Left lung (tissue), 4 donors: ENCODE measurements at regions not wholly inside any gene's neighbourhood (a gene's known extent, or its start where the extent isn't known, plus 50 kb on each side); places are given as distances from the start of the nearest gene placed in this dataset.
A peak's percentile ranks its signal among the peaks of the same experiment; 100 is the strongest.
"Not testable (repeated sequence)": the region's sequence is repeated elsewhere in the genome, so short reads cannot be mapped to it uniquely, and the experiment has no call there.

ENCODE experiments used
- ATAC-seq: fragments of 200-7000 bp; cut with Tn5 transposase; one replicate; pipeline ENCODE4 v1.9.1; 2020; ENCODE audit warnings: moderate library complexity
- DNase-seq, 4 donors: peaks; one replicate each; pipeline ENCODE4 v3.0.0-alpha.2; 2013 to 2020
- H3K27ac ChIP-seq, 2 donors: fragments of 200-600 bp; sonication (generic) in 1 of 2; one replicate each; pipeline versions ENCODE4 v1.5.0 to v1.8.0; 2020 to 2021
- H3K27me3 ChIP-seq, 2 donors: fragments of 200-600 bp; sonication (generic) in 1 of 2; one replicate each; pipeline versions ENCODE4 v1.5.0 to v1.8.0; 2020 to 2021
- H3K36me3 ChIP-seq, 2 donors: fragments of 200-600 bp; sonication (generic) in 1 of 2; one replicate each; pipeline versions ENCODE4 v1.5.0 to v1.8.0; 2020 to 2021
- H3K4me1 ChIP-seq, 2 donors: fragments of 200-600 bp; one replicate each; pipeline ENCODE4 v1.8.0; 2021
- H3K4me3 ChIP-seq, 2 donors: fragments of 200-600 bp; sonication (generic) in 1 of 2; one replicate each; pipeline versions ENCODE4 v1.5.0 to v1.8.0; 2020 to 2021; ENCODE audit warnings: mild to moderate bottlenecking in 1 of 2
- H3K9me3 ChIP-seq, 2 donors: fragments of 200-600 bp; sonication (generic) in 1 of 2; one replicate each; pipeline versions ENCODE4 v1.5.0 to v1.8.0; 2020 to 2021
- CTCF ChIP-seq, 2 donors: fragments of 200-600 bp; sonication (generic) in 1 of 2; IDR thresholded peaks; one replicate each; pipeline versions ENCODE4 v1.5.0 to v1.8.0; 2021; ENCODE audit warnings: antibody characterized with exemption in 2 of 2
- intact Hi-C, 2 donors: fragments of 100-400 bp; cut with DNase I; formaldehyde crosslinking; loops; one replicate each; pipeline versions ENCODE4 v1.11.2 to v1.14.2; 2022
- donor health status: DM: no; HTN: yes; CAD: no.
- donor health status: DM: no; HTN: no; CAD: no.

GRCh38 chr1:81729239-81729638 is 71.5 kb upstream of the ADGRL2 start:
- no peaks in the 10 kb centered on the region for H3K36me3 ChIP-seq
- ATAC-seq = no peak
- no peak for TF ChIP-seq CTCF (IDR thresholded peaks at IDR 0.05)
- H3K4me1 ChIP-seq = no peaks in the 10 kb centered on the region
- intact Hi-C loops = no loop called here
- no peak for DNase-seq
- H3K27ac ChIP-seq = no peak overlapping the region
- H3K4me3 ChIP-seq = no peak overlapping the region
- H3K9me3 ChIP-seq = no peaks in the 10 kb centered on the region
- H3K27me3 ChIP-seq = no peaks in the 10 kb centered on the region

GRCh38 chr1:81725823-81726222 is 74.9 kb upstream of the ADGRL2 start:
- ATAC-seq = no peak
- no peaks in the 10 kb centered on the region for H3K36me3 ChIP-seq
- no peaks in the 10 kb centered on the region for H3K4me1 ChIP-seq
- no peak overlapping the region for H3K27ac ChIP-seq
- DNase-seq = no peak
- intact Hi-C loops = no loop called here
- H3K27me3 ChIP-seq = no peaks in the 10 kb centered on the region
- H3K9me3 ChIP-seq = peaks cover 0 to 1% of the 10 kb centered on the region in 2 donors
- TF ChIP-seq CTCF (IDR thresholded peaks at IDR 0.05) = no peak
- H3K4me3 ChIP-seq = no peak overlapping the region

GRCh38 chr1:81722631-81723328 is 78.0 kb upstream of the ADGRL2 start:
- H3K36me3 ChIP-seq, intact Hi-C loops, DNase-seq, H3K4me1 ChIP-seq, H3K4me3 ChIP-seq, H3K9me3 ChIP-seq, H3K27me3 ChIP-seq, H3K27ac ChIP-seq, ATAC-seq: not testable (repeated sequence)

- H3K36me3 ChIP-seq, ATAC-seq, H3K9me3 ChIP-seq, intact Hi-C loops, H3K4me1 ChIP-seq, H3K27ac ChIP-seq, H3K27me3 ChIP-seq, H3K4me3 ChIP-seq: not testable (repeated sequence)
- peak in 1 of 4 donors; percentile 17 for DNase-seq
These were observed 80.5 kb upstream of the ADGRL2 start for GRCh38 chr1:81720256-81720655.

GRCh38 chr1:81717230-81717629 is 83.5 kb upstream of the ADGRL2 start:
- no peak overlapping the region for H3K27ac ChIP-seq
- H3K4me1 ChIP-seq = no peaks in the 10 kb centered on the region
- DNase-seq (no peak), ATAC-seq (no peak)
- H3K36me3 ChIP-seq = peaks cover 0 to 2% of the 10 kb centered on the region in 2 donors
- no peak overlapping the region for H3K4me3 ChIP-seq
- H3K9me3 ChIP-seq = no peaks in the 10 kb centered on the region
- no peak for TF ChIP-seq CTCF (IDR thresholded peaks at IDR 0.05)
- intact Hi-C loops = no loop called here
- H3K27me3 ChIP-seq = no peaks in the 10 kb centered on the region

GRCh38 chr1:81715391-81715790 is 85.3 kb upstream of the ADGRL2 start:
- intact Hi-C loops = no loop called here
- H3K27me3 ChIP-seq = no peaks in the 10 kb centered on the region
- no peaks in the 10 kb centered on the region for H3K9me3 ChIP-seq
- ATAC-seq (no peak), DNase-seq (no peak)
- TF ChIP-seq CTCF (IDR thresholded peaks at IDR 0.05) = no peak
- H3K36me3 ChIP-seq = peaks cover 0 to 2% of the 10 kb centered on the region in 2 donors
- no peak overlapping the region for H3K27ac ChIP-seq
- no peaks in the 10 kb centered on the region for H3K4me1 ChIP-seq
- no peak overlapping the region for H3K4me3 ChIP-seq
